ENCODE measurements at regions not wholly inside any gene's neighbourhood (a gene's known extent, or its start where the extent isn't known, plus 50 kb on each side); places are given as distances from the start of the nearest gene placed in this dataset.

DNA sequence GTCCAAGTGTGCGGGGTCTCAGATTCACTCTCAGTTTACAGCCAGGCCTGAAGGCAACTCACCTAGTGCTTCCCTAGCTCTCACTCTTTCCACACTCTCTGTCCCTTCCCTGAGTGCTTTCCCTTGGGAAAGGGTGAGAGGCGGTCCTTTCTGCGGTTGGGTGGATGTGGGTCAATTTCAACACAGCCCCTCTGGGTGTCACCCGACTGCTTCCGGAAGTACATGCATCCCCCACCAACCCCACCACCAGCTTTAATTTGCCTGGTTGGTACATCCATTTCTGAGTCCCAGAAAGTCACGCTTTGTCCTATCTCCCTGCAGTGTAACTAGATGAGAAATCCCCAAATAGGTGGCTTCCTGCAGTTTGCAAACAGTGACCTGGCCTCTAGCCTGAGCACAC is 307.3 kb upstream of the MEIS1 start (continued):
- TF ChIP-seq POLR2AphosphoS5 (IDR thresholded peaks at IDR 0.05; ENCODE audit: low read depth, low read length) (no peak), SMC3 (IDR thresholded peaks at IDR 0.05; ENCODE audit: low read depth, low read length) (no peak), NFIC (IDR thresholded peaks at IDR 0.05; ENCODE audit: borderline replicate concordance) (no peak), GATA2 (CRISPR knock-in tag; IDR thresholded peaks at IDR 0.05) (no peak), SIN3A (IDR thresholded peaks at IDR 0.05; ENCODE audit: borderline replicate concordance, low read depth, low read length) (no peak), RXRA (IDR thresholded peaks at IDR 0.05; ENCODE audit: borderline replicate concordance, low read depth) (no peak), FOSL2 (IDR thresholded peaks at IDR 0.05; ENCODE audit: borderline replicate concordance, low read depth) (no peak), RFX5 (IDR thresholded peaks at IDR 0.05; ENCODE audit: low read length) (no peak)
- TF ChIP-seq, protein P1, sequence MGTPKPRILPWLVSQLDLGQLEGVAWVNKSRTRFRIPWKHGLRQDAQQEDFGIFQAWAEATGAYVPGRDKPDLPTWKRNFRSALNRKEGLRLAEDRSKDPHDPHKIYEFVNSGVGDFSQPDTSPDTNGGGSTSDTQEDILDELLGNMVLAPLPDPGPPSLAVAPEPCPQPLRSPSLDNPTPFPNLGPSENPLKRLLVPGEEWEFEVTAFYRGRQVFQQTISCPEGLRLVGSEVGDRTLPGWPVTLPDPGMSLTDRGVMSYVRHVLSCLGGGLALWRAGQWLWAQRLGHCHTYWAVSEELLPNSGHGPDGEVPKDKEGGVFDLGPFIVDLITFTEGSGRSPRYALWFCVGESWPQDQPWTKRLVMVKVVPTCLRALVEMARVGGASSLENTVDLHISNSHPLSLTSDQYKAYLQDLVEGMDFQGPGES (IDR thresholded peaks at IDR 0.05; ENCODE audit: low read depth, low read length): no peak

DNA sequence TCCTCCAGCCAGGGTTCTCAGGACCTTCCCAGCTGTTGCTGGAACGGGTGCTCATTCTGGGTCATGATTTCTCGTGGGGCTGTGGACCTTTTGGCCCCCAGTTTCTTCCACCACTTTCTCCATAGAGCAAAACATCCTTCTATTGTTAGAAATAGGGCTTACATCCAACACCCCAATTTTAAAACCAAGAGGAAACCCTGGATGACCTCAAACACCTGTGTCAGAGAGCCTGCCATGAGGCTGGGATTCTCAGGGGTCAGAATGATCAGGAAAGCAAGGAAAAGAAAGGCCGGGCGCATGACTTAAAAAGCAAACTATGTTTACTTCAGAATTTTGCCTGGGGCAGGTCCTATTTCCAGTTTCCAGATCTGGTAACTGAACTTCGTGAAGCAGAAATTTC is 307.9 kb upstream of the MEIS1 start:
- POLR2A ChIA-PET: no interaction called here
- CTCF ChIA-PET: no interaction called here
- H3K4me2 ChIP-seq: no peak overlapping the region
- no peaks in the 10 kb centered on the region for H3K79me2 ChIP-seq (ENCODE audit: insufficient read depth)
- H3K9me3 ChIP-seq: no peaks in the 10 kb centered on the region
- 39% methylated on average over 5 of the region's 5 CpGs for WGBS (ENCODE audit: low lambda C conversion rate)
- TF ChIP-seq YY1 (IDR thresholded peaks at IDR 0.05; ENCODE audit: low read depth) (no peak), MXI1 (IDR thresholded peaks at IDR 0.05; ENCODE audit: low read depth, low read length) (no peak), NFIC (IDR thresholded peaks at IDR 0.05; ENCODE audit: borderline replicate concordance) (no peak), EZH2phosphoT487 (IDR thresholded peaks at IDR 0.05; ENCODE audit: borderline replicate concordance, low read depth) (no peak), SMC3 (IDR thresholded peaks at IDR 0.05; ENCODE audit: low read depth, low read length) (no peak), FOSL2 (IDR thresholded peaks at IDR 0.05; ENCODE audit: borderline replicate concordance, low read depth) (no peak)
- TF ChIP-seq, protein P2, sequence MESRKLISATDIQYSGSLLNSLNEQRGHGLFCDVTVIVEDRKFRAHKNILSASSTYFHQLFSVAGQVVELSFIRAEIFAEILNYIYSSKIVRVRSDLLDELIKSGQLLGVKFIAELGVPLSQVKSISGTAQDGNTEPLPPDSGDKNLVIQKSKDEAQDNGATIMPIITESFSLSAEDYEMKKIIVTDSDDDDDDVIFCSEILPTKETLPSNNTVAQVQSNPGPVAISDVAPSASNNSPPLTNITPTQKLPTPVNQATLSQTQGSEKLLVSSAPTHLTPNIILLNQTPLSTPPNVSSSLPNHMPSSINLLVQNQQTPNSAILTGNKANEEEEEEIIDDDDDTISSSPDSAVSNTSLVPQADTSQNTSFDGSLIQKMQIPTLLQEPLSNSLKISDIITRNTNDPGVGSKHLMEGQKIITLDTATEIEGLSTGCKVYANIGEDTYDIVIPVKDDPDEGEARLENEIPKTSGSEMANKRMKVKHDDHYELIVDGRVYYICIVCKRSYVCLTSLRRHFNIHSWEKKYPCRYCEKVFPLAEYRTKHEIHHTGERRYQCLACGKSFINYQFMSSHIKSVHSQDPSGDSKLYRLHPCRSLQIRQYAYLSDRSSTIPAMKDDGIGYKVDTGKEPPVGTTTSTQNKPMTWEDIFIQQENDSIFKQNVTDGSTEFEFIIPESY (IDR thresholded peaks at IDR 0.05; ENCODE audit: borderline replicate concordance, low read depth): no peak
- TF ChIP-seq, protein P3, sequence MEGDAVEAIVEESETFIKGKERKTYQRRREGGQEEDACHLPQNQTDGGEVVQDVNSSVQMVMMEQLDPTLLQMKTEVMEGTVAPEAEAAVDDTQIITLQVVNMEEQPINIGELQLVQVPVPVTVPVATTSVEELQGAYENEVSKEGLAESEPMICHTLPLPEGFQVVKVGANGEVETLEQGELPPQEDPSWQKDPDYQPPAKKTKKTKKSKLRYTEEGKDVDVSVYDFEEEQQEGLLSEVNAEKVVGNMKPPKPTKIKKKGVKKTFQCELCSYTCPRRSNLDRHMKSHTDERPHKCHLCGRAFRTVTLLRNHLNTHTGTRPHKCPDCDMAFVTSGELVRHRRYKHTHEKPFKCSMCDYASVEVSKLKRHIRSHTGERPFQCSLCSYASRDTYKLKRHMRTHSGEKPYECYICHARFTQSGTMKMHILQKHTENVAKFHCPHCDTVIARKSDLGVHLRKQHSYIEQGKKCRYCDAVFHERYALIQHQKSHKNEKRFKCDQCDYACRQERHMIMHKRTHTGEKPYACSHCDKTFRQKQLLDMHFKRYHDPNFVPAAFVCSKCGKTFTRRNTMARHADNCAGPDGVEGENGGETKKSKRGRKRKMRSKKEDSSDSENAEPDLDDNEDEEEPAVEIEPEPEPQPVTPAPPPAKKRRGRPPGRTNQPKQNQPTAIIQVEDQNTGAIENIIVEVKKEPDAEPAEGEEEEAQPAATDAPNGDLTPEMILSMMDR (IDR thresholded peaks at IDR 0.05): no peak
- TF ChIP-seq, protein P4, sequence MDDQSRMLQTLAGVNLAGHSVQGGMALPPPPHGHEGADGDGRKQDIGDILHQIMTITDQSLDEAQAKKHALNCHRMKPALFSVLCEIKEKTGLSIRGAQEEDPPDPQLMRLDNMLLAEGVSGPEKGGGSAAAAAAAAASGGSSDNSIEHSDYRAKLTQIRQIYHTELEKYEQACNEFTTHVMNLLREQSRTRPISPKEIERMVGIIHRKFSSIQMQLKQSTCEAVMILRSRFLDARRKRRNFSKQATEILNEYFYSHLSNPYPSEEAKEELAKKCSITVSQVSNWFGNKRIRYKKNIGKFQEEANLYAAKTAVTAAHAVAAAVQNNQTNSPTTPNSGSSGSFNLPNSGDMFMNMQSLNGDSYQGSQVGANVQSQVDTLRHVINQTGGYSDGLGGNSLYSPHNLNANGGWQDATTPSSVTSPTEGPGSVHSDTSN (IDR thresholded peaks at IDR 0.05): no peak
- no peaks in the 10 kb centered on the region for H4K20me1 ChIP-seq (ENCODE audit: insufficient read depth)
- no peaks in the 10 kb centered on the region for H3K4me1 ChIP-seq (ENCODE audit: control insufficient read depth in 1 of 2, insufficient read depth in 2 of 2, low read depth in 1 of 2, low read length in 1 of 2)
- no peak overlapping the region for H3K27ac ChIP-seq (ENCODE audit: low read depth in 2 of 2, low read length in 1 of 2)
- no peak for DNase-seq
- H3K27me3 ChIP-seq (ENCODE audit: insufficient read depth): no peaks in the 10 kb centered on the region
- no peak overlapping the region for H3K9ac ChIP-seq
- H3K36me3 ChIP-seq (replicated peaks in 1 of 2; ENCODE audit: control insufficient read depth in 1 of 2, insufficient read depth in 2 of 2, low read length in 1 of 2): no peaks in the 10 kb centered on the region
- no peak overlapping the region for H2AFZ ChIP-seq (ENCODE audit: low read depth)
- no peak overlapping the region for H3K4me3 ChIP-seq (ENCODE audit: low read depth in 2 of 2, low read length in 1 of 2)
- no peaks in the 10 kb centered on the region for H3K9me2 ChIP-seq
- H3F3A ChIP-seq (replicated peaks; ENCODE audit: insufficient read depth): no peaks in the 10 kb centered on the region
